HepG2 (cell line): ENCODE measurements at regions not wholly inside any gene's neighbourhood (a gene's known extent, or its start where the extent isn't known, plus 50 kb on each side); places are given as distances from the start of the nearest gene placed in this dataset.

Experiments
- ATAC-seq: fragments of 200-7000 bp; cut with Tn5 transposase; 3 replicates; pipeline ENCODE4 v1.9.1; 2020; ENCODE audit warnings: mild to moderate bottlenecking, moderate library complexity
- BruUV-seq: library from RNA; stranded (reverse); fragments of 400-500 nt; replicated peaks from 2 replicates; lab custom pipeline; 2021; lab: Mats Ljungman, UMichigan
- CTCF ChIA-PET: fragments of 300-600 bp; formaldehyde crosslinking; extraction: SDS; loops from one replicate; lab custom pipeline; 2021; ENCODE audit warnings: low total read pairs, inconsistent platforms, low intra/inter-chr PET ratio; lab: Yijun Ruan, JAX
- POLR2A ChIA-PET: fragments of 350-600 bp; sonication (Branson Sonifier 250); formaldehyde crosslinking; loops from one replicate; lab custom pipeline; 2020; ENCODE audit warnings: antibody characterized with exemption, inconsistent platforms; lab: Yijun Ruan, JAX
- DNase-seq: peaks from one replicate; pipeline ENCODE4 v3.0.0-alpha.2; 2015; ENCODE audit warnings: low spot score
- FAIRE-seq: peaks from 3 replicates; lab custom pipeline; 2011; peaks lifted over from hg19 to GRCh38; lab: Jason Lieb, UNC
- H2AFZ ChIP-seq: one replicate; pipeline ENCODE4 v1.6.1; 2011; ENCODE audit warnings: low read length, inconsistent platforms
- H3K27ac ChIP-seq: fragments of 300-600 bp; 3 replicates; pipeline ENCODE4 v1.8.0; 2011; ENCODE audit warnings: mixed run types, mild to moderate bottlenecking, mixed read lengths, low read length, inconsistent platforms; ENCODE audit not compliant: insufficient read depth; ENCODE audit errors: extremely low read length
- H3K27me3 ChIP-seq, 2 experiments: fragments of 200-600 bp in 1 of 2; 2 replicates in 1 of 2; 3 replicates in 1 of 2; pipeline versions ENCODE4 v1.6.0 to v1.8.0; 2011; ENCODE audit warnings: low read length in 2 of 2, mild to moderate bottlenecking in 2 of 2, moderate library complexity in 2 of 2, inconsistent platforms in 1 of 2; ENCODE audit not compliant: insufficient read depth in 2 of 2, control insufficient read depth in 1 of 2
- H3K36me3 ChIP-seq, 2 experiments: fragments of 200-600 bp in 1 of 2; replicated peaks in 1 of 2; 2 replicates in 1 of 2; 3 replicates in 1 of 2; pipeline versions ENCODE4 v1.5.1 to v1.8.0; 2011; ENCODE audit warnings: low read length in 2 of 2, inconsistent platforms in 1 of 2; ENCODE audit not compliant: insufficient read depth in 2 of 2, control insufficient read depth in 1 of 2
- H3K4me1 ChIP-seq: 2 replicates; pipeline ENCODE4 v1.5.1; 2012; ENCODE audit warnings: low read length, inconsistent platforms; ENCODE audit not compliant: insufficient read depth
- H3K4me2 ChIP-seq: 2 replicates; pipeline ENCODE4 v1.6.0; 2011; ENCODE audit warnings: low read depth, low read length, inconsistent platforms
- H3K4me3 ChIP-seq, 3 experiments: fragments of 200-600 bp in 1 of 3; sonication (generic), shearing (Covaris generic) in 1 of 3; replicated peaks in 1 of 3; 2 replicates each; pipeline ENCODE4 v1.5.1; 2011 to 2016; ENCODE audit warnings: low read length in 3 of 3, inconsistent platforms in 2 of 3, low read depth in 2 of 3, mild to moderate bottlenecking in 2 of 3, control low read depth in 1 of 3, mixed read lengths in 1 of 3; ENCODE audit not compliant: insufficient read depth in 1 of 3
- H3K79me2 ChIP-seq: one replicate; pipeline ENCODE4 v1.6.1; 2011; ENCODE audit warnings: low read length, inconsistent platforms; ENCODE audit not compliant: insufficient read depth
- H3K9ac ChIP-seq: 2 replicates; pipeline ENCODE4 v1.6.0; 2011; ENCODE audit warnings: mild to moderate bottlenecking, low read depth, low read length, inconsistent platforms; ENCODE audit not compliant: insufficient read depth
- H3K9me3 ChIP-seq: 2 replicates; pipeline ENCODE4 v1.5.1; 2012; ENCODE audit warnings: mild to moderate bottlenecking, low read length
- H4K20me1 ChIP-seq: 2 replicates; pipeline ENCODE4 v1.6.0; 2011; ENCODE audit warnings: inconsistent platforms, mild to moderate bottlenecking, low read length, moderate library complexity; ENCODE audit not compliant: insufficient read depth
- ADNP ChIP-seq: sonication (generic); formaldehyde crosslinking; IDR thresholded peaks from 2 replicates; pipeline ENCODE4 v1.4.0; 2020; ENCODE audit warnings: missing genetic modification reagents
- ASH2L ChIP-seq: fragments of 300-600, 200-600 bp; sonication (generic); IDR thresholded peaks from 2 replicates; pipeline ENCODE4 v1.7.0; 2017; ENCODE audit warnings: low read depth, mild to moderate bottlenecking, moderate library complexity, mixed read lengths, low read length; ENCODE audit not compliant: insufficient read length
- E2F5 ChIP-seq: sonication (generic); formaldehyde crosslinking; conservative IDR thresholded peaks from 2 replicates; pipeline ENCODE4 v1.4.0; 2020; ENCODE audit warnings: missing genetic modification reagents
- ELF3 ChIP-seq: IDR thresholded peaks from 2 replicates; pipeline ENCODE4 v1.6.1; 2016; ENCODE audit warnings: missing genetic modification reagents, missing compliant biosample characterization
- GATAD2A ChIP-seq: IDR thresholded peaks from 2 replicates; pipeline ENCODE4 v1.6.1; 2016
- GPN1 ChIP-seq: sonication (generic); formaldehyde crosslinking; IDR thresholded peaks from 2 replicates; pipeline ENCODE4 v1.5.1; 2020; ENCODE audit warnings: missing genetic modification reagents, borderline replicate concordance
- HNRNPH1 ChIP-seq: fragments of 200-400 bp; formaldehyde crosslinking; optimal IDR thresholded peaks from 2 replicates; pipeline ENCODE3; 2017; ENCODE audit warnings: mild to moderate bottlenecking, low read depth, low read length
- HOMEZ ChIP-seq: IDR thresholded peaks from 2 replicates; pipeline ENCODE4 v1.6.1; 2016; ENCODE audit warnings: low read depth
- MATR3 ChIP-seq: sonication (generic); formaldehyde crosslinking; IDR thresholded peaks from 2 replicates; pipeline ENCODE4 v1.4.0; 2020; ENCODE audit warnings: missing genetic modification reagents
- MTF1 ChIP-seq: sonication (generic); formaldehyde crosslinking; IDR thresholded peaks from 2 replicates; pipeline ENCODE4 v1.5.0; 2020; ENCODE audit warnings: missing genetic modification reagents
- MYC ChIP-seq: sonication (generic); formaldehyde crosslinking; IDR thresholded peaks from 2 replicates; pipeline ENCODE4 v1.9.0; 2021; ENCODE audit warnings: missing genetic modification reagents, borderline replicate concordance
- PAF1 ChIP-seq: IDR thresholded peaks from 2 replicates; pipeline ENCODE4 v1.6.1; 2016; ENCODE audit warnings: missing genetic modification reagents, missing compliant biosample characterization
- ZFP37 ChIP-seq: sonication (generic); formaldehyde crosslinking; IDR thresholded peaks from 2 replicates; pipeline ENCODE4 v1.4.0; 2020; ENCODE audit warnings: missing genetic modification reagents, borderline replicate concordance
- ZNF142 ChIP-seq: sonication (generic); formaldehyde crosslinking; IDR thresholded peaks from 2 replicates; pipeline ENCODE4 v1.4.0; 2020; ENCODE audit warnings: missing genetic modification reagents
- ZNF263 ChIP-seq: sonication (generic); formaldehyde crosslinking; IDR thresholded peaks from 2 replicates; pipeline ENCODE4 v1.4.0; 2020; ENCODE audit warnings: missing genetic modification reagents
- ZNF597 ChIP-seq: sonication (generic); formaldehyde crosslinking; IDR thresholded peaks from 2 replicates; pipeline ENCODE4 v1.5.0; 2020; ENCODE audit warnings: missing genetic modification reagents
- ZNF782 ChIP-seq: sonication (generic); formaldehyde crosslinking; IDR thresholded peaks from 2 replicates; pipeline ENCODE4 v1.4.0; 2020; ENCODE audit warnings: missing genetic modification reagents, mild to moderate bottlenecking, borderline replicate concordance
- ZSCAN20 ChIP-seq: sonication (generic); formaldehyde crosslinking; IDR thresholded peaks from 2 replicates; pipeline ENCODE4 v1.4.0; 2020; ENCODE audit warnings: missing genetic modification reagents, mild to moderate bottlenecking, borderline replicate concordance
- WGBS: methylation state at CpG from one replicate; pipeline ENCODE4 v1.1.6; 2017; ENCODE audit warnings: low lambda C conversion rate; 5-methylcytosine and 5-hydroxymethylcytosine counted together
- in situ Hi-C: cut with HindIII; loops from 2 replicates; pipeline ENCODE4 v1.10.0; 2017; ENCODE audit warnings: low pct_unique_long_range_greater_than_20kb; ENCODE audit not compliant: extremely low pct_ligation_motif_present
- intact Hi-C: fragments of 100-400 bp; cut with micrococcal nuclease; formaldehyde crosslinking; loops from one replicate; pipeline ENCODE4 v1.10.0; 2022; ENCODE audit not compliant: unreplicated experiment

GRCh38 chr7:46852795-46853194 lies 729.1 kb downstream of the TNS3 start:
- Histone ChIP-seq H3K27ac (no peak overlapping the region), H3K36me3 (no peaks in the 10 kb centered on the region), H3K4me2 (no peak overlapping the region), H2AFZ (no peak overlapping the region), H3K9ac (no peak overlapping the region), H3K9me3 (no peaks in the 10 kb centered on the region), H3K4me1 (no peaks in the 10 kb centered on the region), H3K4me3 (no peak overlapping the region), H3K27me3 (no peaks in the 10 kb centered on the region), H4K20me1 (no peaks in the 10 kb centered on the region), H3K79me2 (no peaks in the 10 kb centered on the region)
- intact Hi-C loops (no loop called here), in situ Hi-C loops (no loop called here)
- POLR2A ChIA-PET: no interaction called here
- no peak for TF ChIP-seq GPN1 (CRISPR knock-in tag)
- TF ChIP-seq HOMEZ: no peak
- TF ChIP-seq E2F5 (CRISPR knock-in tag): no peak
- no peak for TF ChIP-seq ZNF263 (CRISPR knock-in tag)
- no peak for TF ChIP-seq ZNF142 (CRISPR knock-in tag)
- TF ChIP-seq ELF3 (CRISPR knock-in tag): no peak
- no peak for TF ChIP-seq ZNF597
- TF ChIP-seq MTF1 (CRISPR knock-in tag): no peak
- TF ChIP-seq PAF1 (CRISPR knock-in tag): no peak
- TF ChIP-seq ZFP37: no peak
- no peak for TF ChIP-seq GATAD2A
- no peak for TF ChIP-seq HNRNPH1
- no peak for TF ChIP-seq ZNF782 (CRISPR knock-in tag)
- TF ChIP-seq MYC (CRISPR knock-in tag): no peak
- no peak for TF ChIP-seq MATR3 (CRISPR knock-in tag)
- no peak for TF ChIP-seq ASH2L
- TF ChIP-seq ZSCAN20: no peak
- TF ChIP-seq ADNP (CRISPR knock-in tag): no peak
- CTCF ChIA-PET: no interaction called here
- ATAC-seq: no peak
- WGBS: 0% methylated on average over 3 of the region's 3 CpGs
- no peak for FAIRE-seq
- DNase-seq: no peak
- no TSS peak for BruUV-seq
